ENCODE measurements at regions not wholly inside any gene's neighbourhood (a gene's known extent, or its start where the extent isn't known, plus 50 kb on each side); places are given as distances from the start of the nearest gene placed in this dataset.
"Not testable (repeated sequence)": the region's sequence is repeated elsewhere in the genome, so short reads cannot be mapped to it uniquely, and the experiment has no call there.

GRCh38 chr3:195669310-195669709 lies 51.5 kb upstream of the MUC20 start:
- H3K27ac ChIP-seq (ENCODE audit: low read depth in 2 of 2, low read length in 1 of 2); H3K9me3 ChIP-seq (ENCODE audit: control insufficient read depth in 2 of 2, insufficient read depth in 1 of 2, low read depth in 1 of 2, low read length in 1 of 2); H3K4me1 ChIP-seq (ENCODE audit: control insufficient read depth in 2 of 2, insufficient read depth in 2 of 2, low read length in 1 of 2); H3K4me3 ChIP-seq (ENCODE audit: low read depth in 1 of 2, low read length in 2 of 2); H3K27me3 ChIP-seq (ENCODE audit: control insufficient read depth in 1 of 2, insufficient read depth in 2 of 2, low read length in 2 of 2): not testable (repeated sequence)
- H3K36me3 ChIP-seq (ENCODE audit: control insufficient read depth in 2 of 2, insufficient read depth in 2 of 2, low read length in 1 of 2), result peaks cover 0 to 30% of the 10 kb centered on the region in 2 donors
- WGBS, 2 donors, result 74 to 79% methylated on average over 12 of the region's 13 CpGs

GRCh38 chr3:195668131-195668766 lies 52.5 kb upstream of the MUC20 start:
- 85 to 86% methylated on average over 24 of the region's 24 CpGs for WGBS, 2 donors
- peaks cover 4 to 28% of the 10 kb centered on the region in 2 donors for H3K36me3 ChIP-seq (ENCODE audit: control insufficient read depth in 2 of 2, insufficient read depth in 2 of 2, low read length in 1 of 2)
- not testable (repeated sequence) for H3K4me3 ChIP-seq (ENCODE audit: low read depth in 1 of 2, low read length in 2 of 2)

GRCh38 chr3:195665311-195665710 lies 55.5 kb upstream of the MUC20 start:
- not testable (repeated sequence) for H3K27me3 ChIP-seq (ENCODE audit: control insufficient read depth in 1 of 2, insufficient read depth in 2 of 2, low read length in 2 of 2); H3K4me3 ChIP-seq (ENCODE audit: low read depth in 1 of 2, low read length in 2 of 2); H3K9me3 ChIP-seq (ENCODE audit: control insufficient read depth in 2 of 2, insufficient read depth in 1 of 2, low read depth in 1 of 2, low read length in 1 of 2); H3K27ac ChIP-seq (ENCODE audit: low read depth in 2 of 2, low read length in 1 of 2); H3K4me1 ChIP-seq (ENCODE audit: control insufficient read depth in 2 of 2, insufficient read depth in 2 of 2, low read length in 1 of 2)
- H3K36me3 ChIP-seq (ENCODE audit: control insufficient read depth in 2 of 2, insufficient read depth in 2 of 2, low read length in 1 of 2), result peaks cover 4 to 23% of the 10 kb centered on the region in 2 donors
- 92 to 95% methylated on average over 19 of the region's 19 CpGs for WGBS, 2 donors

More at GRCh38 chr3:195668131-195668766, 52.5 kb upstream of the MUC20 start:
- H3K9me3 ChIP-seq (ENCODE audit: control insufficient read depth in 2 of 2, insufficient read depth in 1 of 2, low read depth in 1 of 2, low read length in 1 of 2); H3K27ac ChIP-seq (ENCODE audit: low read depth in 2 of 2, low read length in 1 of 2); H3K27me3 ChIP-seq (ENCODE audit: control insufficient read depth in 1 of 2, insufficient read depth in 2 of 2, low read length in 2 of 2); H3K4me1 ChIP-seq (ENCODE audit: control insufficient read depth in 2 of 2, insufficient read depth in 2 of 2, low read length in 1 of 2): not testable (repeated sequence)

- not testable (repeated sequence) for H3K27me3 ChIP-seq (ENCODE audit: control insufficient read depth in 1 of 2, insufficient read depth in 2 of 2, low read length in 2 of 2); H3K27ac ChIP-seq (ENCODE audit: low read depth in 2 of 2, low read length in 1 of 2); H3K9me3 ChIP-seq (ENCODE audit: control insufficient read depth in 2 of 2, insufficient read depth in 1 of 2, low read depth in 1 of 2, low read length in 1 of 2); H3K4me3 ChIP-seq (ENCODE audit: low read depth in 1 of 2, low read length in 2 of 2); H3K4me1 ChIP-seq (ENCODE audit: control insufficient read depth in 2 of 2, insufficient read depth in 2 of 2, low read length in 1 of 2)
- WGBS, 2 donors, result 82 to 88% methylated on average over 12 of the region's 12 CpGs
- H3K36me3 ChIP-seq (ENCODE audit: control insufficient read depth in 2 of 2, insufficient read depth in 2 of 2, low read length in 1 of 2), result peaks cover 4 to 20% of the 10 kb centered on the region in 2 donors
Measured at GRCh38 chr3:195664131-195664530, 56.6 kb upstream of the MUC20 start.

- H3K9me3 ChIP-seq (ENCODE audit: control insufficient read depth in 2 of 2, insufficient read depth in 1 of 2, low read depth in 1 of 2, low read length in 1 of 2); H3K4me3 ChIP-seq (ENCODE audit: low read depth in 1 of 2, low read length in 2 of 2); H3K4me1 ChIP-seq (ENCODE audit: control insufficient read depth in 2 of 2, insufficient read depth in 2 of 2, low read length in 1 of 2); H3K27ac ChIP-seq (ENCODE audit: low read depth in 2 of 2, low read length in 1 of 2); H3K27me3 ChIP-seq (ENCODE audit: control insufficient read depth in 1 of 2, insufficient read depth in 2 of 2, low read length in 2 of 2); H3K36me3 ChIP-seq (ENCODE audit: control insufficient read depth in 2 of 2, insufficient read depth in 2 of 2, low read length in 1 of 2): not testable (repeated sequence)
- WGBS, 2 donors, result 38 to 60% methylated on average over 1 to 3 of the region's 7 CpGs
Measured at GRCh38 chr3:195659136-195659533, 61.6 kb upstream of the MUC20 start.

- Histone ChIP-seq H3K27ac (ENCODE audit: low read depth in 2 of 2, low read length in 1 of 2) (peak overlapping the region in 1 of 2 donors; percentile 79), H3K4me3 (ENCODE audit: low read depth in 1 of 2, low read length in 2 of 2) (peak overlapping the region; percentile 64 to 68)
- 1 to 7% methylated on average over 3 to 26 of the region's 53 CpGs for WGBS, 2 donors
Measured at GRCh38 chr3:195658381-195659135, 62.2 kb upstream of the MUC20 start.

GRCh38 chr3:195657475-195658372 lies 63.1 kb upstream of the MUC20 start:
- 2 to 3% methylated on average over 69 to 97 of the region's 99 CpGs for WGBS, 2 donors
- not testable (repeated sequence) for H3K27me3 ChIP-seq (ENCODE audit: control insufficient read depth in 1 of 2, insufficient read depth in 2 of 2, low read length in 2 of 2); H3K4me1 ChIP-seq (ENCODE audit: control insufficient read depth in 2 of 2, insufficient read depth in 2 of 2, low read length in 1 of 2); H3K36me3 ChIP-seq (ENCODE audit: control insufficient read depth in 2 of 2, insufficient read depth in 2 of 2, low read length in 1 of 2); H3K9me3 ChIP-seq (ENCODE audit: control insufficient read depth in 2 of 2, insufficient read depth in 1 of 2, low read depth in 1 of 2, low read length in 1 of 2)
- peak overlapping the region; percentile 76 to 79 for H3K27ac ChIP-seq (ENCODE audit: low read depth in 2 of 2, low read length in 1 of 2)
- peak overlapping the region; percentile 64 to 68 for H3K4me3 ChIP-seq (ENCODE audit: low read depth in 1 of 2, low read length in 2 of 2)

More at GRCh38 chr3:195658381-195659135, 62.2 kb upstream of the MUC20 start:
- not testable (repeated sequence) for H3K4me1 ChIP-seq (ENCODE audit: control insufficient read depth in 2 of 2, insufficient read depth in 2 of 2, low read length in 1 of 2); H3K36me3 ChIP-seq (ENCODE audit: control insufficient read depth in 2 of 2, insufficient read depth in 2 of 2, low read length in 1 of 2); H3K27me3 ChIP-seq (ENCODE audit: control insufficient read depth in 1 of 2, insufficient read depth in 2 of 2, low read length in 2 of 2); H3K9me3 ChIP-seq (ENCODE audit: control insufficient read depth in 2 of 2, insufficient read depth in 1 of 2, low read depth in 1 of 2, low read length in 1 of 2)

GRCh38 chr3:195656091-195656490 lies 64.7 kb upstream of the MUC20 start:
- 88 to 91% methylated on average over 16 of the region's 16 CpGs for WGBS, 2 donors
- H3K4me1 ChIP-seq (ENCODE audit: control insufficient read depth in 2 of 2, insufficient read depth in 2 of 2, low read length in 1 of 2); H3K4me3 ChIP-seq (ENCODE audit: low read depth in 1 of 2, low read length in 2 of 2); H3K27ac ChIP-seq (ENCODE audit: low read depth in 2 of 2, low read length in 1 of 2); H3K36me3 ChIP-seq (ENCODE audit: control insufficient read depth in 2 of 2, insufficient read depth in 2 of 2, low read length in 1 of 2); H3K9me3 ChIP-seq (ENCODE audit: control insufficient read depth in 2 of 2, insufficient read depth in 1 of 2, low read depth in 1 of 2, low read length in 1 of 2); H3K27me3 ChIP-seq (ENCODE audit: control insufficient read depth in 1 of 2, insufficient read depth in 2 of 2, low read length in 2 of 2): not testable (repeated sequence)

GRCh38 chr3:195654746-195655145 lies 66.0 kb upstream of the MUC20 start:
- H3K36me3 ChIP-seq (ENCODE audit: control insufficient read depth in 2 of 2, insufficient read depth in 2 of 2, low read length in 1 of 2), result not testable (repeated sequence)
- 92% methylated on average over 5 of the region's 10 CpGs; no CpG with 5 or more reads in 1 of the 2 donors for WGBS, 2 donors

More at GRCh38 chr3:195654746-195655145, 66.0 kb upstream of the MUC20 start:
- not testable (repeated sequence) for H3K9me3 ChIP-seq (ENCODE audit: control insufficient read depth in 2 of 2, insufficient read depth in 1 of 2, low read depth in 1 of 2, low read length in 1 of 2); H3K4me3 ChIP-seq (ENCODE audit: low read depth in 1 of 2, low read length in 2 of 2); H3K4me1 ChIP-seq (ENCODE audit: control insufficient read depth in 2 of 2, insufficient read depth in 2 of 2, low read length in 1 of 2); H3K27ac ChIP-seq (ENCODE audit: low read depth in 2 of 2, low read length in 1 of 2); H3K27me3 ChIP-seq (ENCODE audit: control insufficient read depth in 1 of 2, insufficient read depth in 2 of 2, low read length in 2 of 2)
